VCaP (cell line): ENCODE measurements at regions not wholly inside any gene's neighbourhood (a gene's known extent, or its start where the extent isn't known, plus 50 kb on each side); places are given as distances from the start of the nearest gene placed in this dataset.

Experiments used
- H3K27ac ChIP-seq: fragments of 450-650 bp; 2 replicates; pipeline ENCODE4 v1.5.1; 2017
- TF ChIP-seq, protein P1 (sequence below): fragments of 450-650 bp; conservative IDR thresholded peaks from 2 replicates; pipeline ENCODE4 v1.5.1; 2017; ENCODE audit warnings: mild to moderate bottlenecking, moderate library complexity

DNA sequence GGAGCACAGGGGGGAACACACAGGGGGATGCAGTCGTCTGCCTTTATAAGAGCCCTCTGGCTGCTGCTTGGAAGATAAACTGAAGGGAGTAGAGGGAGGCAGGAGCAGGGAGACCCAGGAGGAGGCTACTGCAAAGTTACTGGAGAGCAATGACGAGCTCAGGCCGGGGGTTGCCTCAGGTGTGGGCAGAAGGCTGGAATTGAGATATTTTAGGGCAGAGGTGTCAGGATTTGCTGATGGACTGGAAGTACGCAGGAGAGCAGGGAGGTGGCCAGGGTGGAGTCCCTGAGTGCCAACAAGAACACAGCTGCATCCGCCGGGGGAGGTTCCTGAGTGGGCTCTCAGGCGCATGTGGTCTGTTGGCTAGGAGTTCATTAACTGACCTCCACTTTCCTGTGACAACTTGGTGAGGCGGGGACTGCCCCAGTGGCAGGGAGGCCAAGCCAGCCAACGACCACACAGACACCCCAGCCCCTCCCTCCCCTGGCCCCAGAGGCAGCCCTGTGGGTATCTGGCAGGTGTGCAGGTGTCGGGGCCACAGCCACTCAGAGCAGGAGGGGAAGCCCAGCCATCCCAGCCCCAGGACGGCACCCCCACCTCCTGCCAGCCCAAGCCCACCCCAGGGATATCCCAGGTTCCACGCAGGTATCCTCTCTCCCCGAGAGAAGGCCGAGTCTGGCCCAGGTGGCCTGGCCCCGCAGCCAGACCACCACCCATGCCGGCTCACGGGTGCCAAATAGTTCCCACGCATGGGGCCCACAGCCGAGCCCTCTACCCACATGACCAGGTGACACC, 85.4 kb downstream of the NCOR2 start:
- H3K27ac ChIP-seq: no peak overlapping the region
- TF ChIP-seq, protein P1, sequence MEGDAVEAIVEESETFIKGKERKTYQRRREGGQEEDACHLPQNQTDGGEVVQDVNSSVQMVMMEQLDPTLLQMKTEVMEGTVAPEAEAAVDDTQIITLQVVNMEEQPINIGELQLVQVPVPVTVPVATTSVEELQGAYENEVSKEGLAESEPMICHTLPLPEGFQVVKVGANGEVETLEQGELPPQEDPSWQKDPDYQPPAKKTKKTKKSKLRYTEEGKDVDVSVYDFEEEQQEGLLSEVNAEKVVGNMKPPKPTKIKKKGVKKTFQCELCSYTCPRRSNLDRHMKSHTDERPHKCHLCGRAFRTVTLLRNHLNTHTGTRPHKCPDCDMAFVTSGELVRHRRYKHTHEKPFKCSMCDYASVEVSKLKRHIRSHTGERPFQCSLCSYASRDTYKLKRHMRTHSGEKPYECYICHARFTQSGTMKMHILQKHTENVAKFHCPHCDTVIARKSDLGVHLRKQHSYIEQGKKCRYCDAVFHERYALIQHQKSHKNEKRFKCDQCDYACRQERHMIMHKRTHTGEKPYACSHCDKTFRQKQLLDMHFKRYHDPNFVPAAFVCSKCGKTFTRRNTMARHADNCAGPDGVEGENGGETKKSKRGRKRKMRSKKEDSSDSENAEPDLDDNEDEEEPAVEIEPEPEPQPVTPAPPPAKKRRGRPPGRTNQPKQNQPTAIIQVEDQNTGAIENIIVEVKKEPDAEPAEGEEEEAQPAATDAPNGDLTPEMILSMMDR: no peak

DNA sequence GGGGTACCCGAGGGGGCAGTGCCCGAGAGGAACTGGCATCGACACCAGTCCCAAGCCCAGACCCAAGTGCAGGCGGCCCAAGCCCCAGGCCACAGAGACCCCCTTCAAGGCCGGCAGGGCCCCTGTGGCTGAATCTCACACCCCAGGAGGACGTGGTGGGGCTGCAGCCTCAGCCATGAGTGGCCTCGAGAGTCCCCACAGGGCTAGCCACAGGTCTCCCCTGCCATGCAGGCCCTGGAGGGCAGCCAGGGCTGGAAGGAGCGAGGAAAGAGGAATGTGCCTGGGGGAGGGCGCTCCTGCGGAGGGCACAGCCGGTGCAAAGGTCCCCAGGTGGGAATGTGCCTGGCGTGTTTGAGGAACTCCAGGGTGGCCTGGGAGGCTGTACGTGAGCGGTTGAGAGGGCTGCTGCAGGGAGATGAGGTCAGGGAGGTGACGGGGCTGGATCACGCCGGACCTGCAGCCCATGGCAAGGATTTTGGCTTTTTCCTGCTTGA, 86.1 kb downstream of the NCOR2 start:
- no peak overlapping the region for H3K27ac ChIP-seq
- TF ChIP-seq, protein P1: no peak

DNA sequence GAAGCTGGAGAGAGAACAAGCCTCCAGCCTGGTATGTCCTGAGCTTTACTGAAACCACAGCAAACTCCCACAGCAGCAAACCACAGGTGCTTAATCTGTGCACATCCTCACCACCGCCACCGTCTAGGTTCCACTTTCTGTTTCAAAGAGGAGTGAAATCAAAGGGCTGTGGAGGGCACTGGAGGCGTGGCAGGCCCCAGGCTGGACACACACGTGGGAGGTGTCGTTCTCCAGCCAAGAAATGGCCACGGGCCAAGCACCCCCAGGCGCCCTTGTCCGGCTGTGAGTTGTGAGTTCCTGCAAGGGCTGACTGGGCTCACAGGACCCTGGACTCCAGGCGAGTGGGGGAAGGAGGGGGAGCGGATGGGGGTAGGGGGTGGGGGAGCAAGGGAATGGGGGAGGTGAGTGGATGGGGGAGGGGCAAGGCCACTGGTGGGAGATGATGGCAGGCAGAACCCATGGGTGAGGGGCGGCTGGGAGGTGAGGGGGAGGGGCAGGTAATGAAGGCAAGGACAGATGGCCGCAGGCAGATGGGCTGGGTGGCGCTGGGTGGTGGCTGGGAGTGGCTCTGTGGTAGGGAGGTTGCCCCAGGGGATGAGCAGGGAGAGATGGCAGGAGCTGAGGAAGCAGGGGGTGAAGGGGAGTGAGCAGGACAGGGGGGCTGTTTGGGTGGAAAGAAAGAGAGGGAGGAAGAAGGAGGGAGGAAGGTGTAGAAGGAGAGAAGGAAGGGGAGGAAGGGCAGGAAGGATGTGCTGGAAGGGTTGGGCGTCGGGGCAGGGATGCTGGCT, 86.7 kb downstream of the NCOR2 start:
- TF ChIP-seq, protein P1: no peak
- no peak overlapping the region for H3K27ac ChIP-seq

DNA sequence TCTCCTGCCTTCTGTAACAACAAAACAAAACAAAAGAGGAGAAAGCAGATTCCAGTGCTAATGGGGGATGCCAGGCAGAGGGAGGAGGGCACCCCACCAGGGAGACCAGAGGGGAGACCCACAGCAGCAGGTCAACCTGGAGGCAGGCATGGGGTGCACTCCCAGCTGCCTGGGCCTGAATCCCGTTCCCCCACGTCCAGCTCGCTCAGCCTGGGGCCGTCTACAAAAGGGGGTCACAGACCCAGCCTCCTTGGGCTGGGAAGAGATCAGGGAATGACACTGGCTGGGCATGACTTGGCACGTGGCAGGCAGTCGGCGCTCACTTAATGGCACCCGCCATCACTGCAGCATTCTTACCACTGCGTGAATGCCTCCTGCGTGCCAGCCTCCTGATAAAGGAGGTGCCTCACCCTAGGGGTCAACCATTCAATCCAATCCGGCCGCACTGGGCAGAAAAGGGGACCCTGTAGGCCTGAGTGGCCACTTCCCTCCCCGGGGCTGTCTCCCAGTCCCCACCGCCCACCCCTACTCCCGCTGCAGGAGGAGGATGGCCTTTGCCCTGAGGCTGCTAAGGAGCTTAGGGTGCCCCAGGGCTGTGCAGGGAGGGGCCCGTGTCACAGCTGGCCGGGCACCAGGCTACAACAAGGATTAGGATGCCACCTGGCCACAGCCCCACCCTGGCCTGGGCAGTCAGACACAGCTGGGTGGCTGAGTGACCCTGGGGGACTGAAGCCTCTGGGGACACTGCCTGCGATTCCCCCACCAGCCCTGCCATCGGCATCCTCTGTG, 87.5 kb downstream of the NCOR2 start:
- TF ChIP-seq, protein P1: no peak
- no peak overlapping the region for H3K27ac ChIP-seq

DNA sequence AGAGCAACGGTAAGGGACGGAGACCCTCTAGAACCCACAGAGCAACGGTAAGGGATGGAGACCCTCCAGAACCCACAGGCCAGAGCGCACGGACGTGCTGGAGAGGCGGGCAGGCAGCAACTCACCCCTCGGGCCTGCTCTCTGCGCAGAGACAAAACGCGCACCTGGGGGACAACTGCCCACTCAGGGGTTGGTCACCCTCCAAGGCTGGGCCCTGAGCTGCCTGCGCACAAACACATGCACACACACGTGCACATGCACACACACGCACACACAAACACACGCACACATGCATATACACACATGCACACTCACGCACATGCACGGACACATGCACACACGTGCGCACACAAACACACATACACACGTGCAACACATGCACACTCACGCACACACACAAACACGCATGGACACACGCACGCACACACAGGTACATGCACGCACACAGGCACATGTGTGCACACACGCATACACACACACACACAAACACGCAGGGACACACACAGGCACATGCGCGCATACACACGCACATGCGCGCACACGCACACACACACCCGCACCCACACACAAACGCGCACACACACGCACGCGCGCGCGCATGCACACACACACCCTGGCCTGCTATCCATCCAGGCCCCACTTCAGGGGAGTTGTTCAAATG, 88.3 kb downstream of the NCOR2 start:
- H3K27ac ChIP-seq: no peak overlapping the region
- TF ChIP-seq, protein P1: no peak

DNA sequence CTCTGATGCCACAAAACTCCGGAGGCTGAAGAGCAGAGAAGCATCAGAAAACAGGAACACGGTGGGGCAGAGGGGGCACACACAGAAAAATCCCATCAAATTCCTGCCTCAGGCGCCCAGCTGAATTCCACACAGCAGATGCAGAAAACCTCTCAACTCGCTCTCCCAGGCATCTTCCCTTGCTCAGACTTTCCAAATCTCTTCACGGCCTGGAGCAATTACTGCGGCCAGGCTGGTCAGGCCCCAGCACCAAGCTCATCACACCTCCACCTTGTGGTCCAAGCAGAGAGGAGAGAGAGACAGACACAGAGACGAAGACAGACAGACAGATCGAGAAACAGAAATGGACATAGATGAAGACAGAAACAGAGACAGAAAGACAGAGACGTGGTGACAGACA, 89.0 kb downstream of the NCOR2 start:
- TF ChIP-seq, protein P1: no peak
- no peak overlapping the region for H3K27ac ChIP-seq
